GM18505 (cell line): ENCODE measurements at regions not wholly inside any gene's neighbourhood (a gene's known extent, or its start where the extent isn't known, plus 50 kb on each side); places are given as distances from the start of the nearest gene placed in this dataset.

Experiments used
- ATAC-seq: cut with Tn5 transposase; IDR thresholded peaks from one replicate; pipeline ENCODE4 v1.9.1; 2021; ENCODE audit not compliant: unreplicated experiment
- POLR2A ChIP-seq: IDR thresholded peaks from 4 replicates; pipeline ENCODE4 v1.6.1; 2011; ENCODE audit warnings: borderline replicate concordance; ENCODE audit not compliant: insufficient read depth, insufficient read length; ENCODE audit errors: extremely low read depth

- no peak for ATAC-seq
- TF ChIP-seq POLR2A, result no peak
Observed at GRCh38 chr14:99047441-99048031, 224.5 kb downstream of the BCL11B start.

GRCh38 chr14:99050309-99050708 is 221.7 kb downstream of the BCL11B start:
- no peak for ATAC-seq
- TF ChIP-seq POLR2A, result no peak

- ATAC-seq, result no peak
- no peak for TF ChIP-seq POLR2A
Observed at GRCh38 chr14:99052467-99052866, 219.5 kb downstream of the BCL11B start.

- no peak for ATAC-seq
- TF ChIP-seq POLR2A, result no peak
Observed at GRCh38 chr14:99055019-99055418, 217.0 kb downstream of the BCL11B start.

- ATAC-seq, result no peak
Observed at GRCh38 chr14:99055816-99056215, 216.2 kb downstream of the BCL11B start.

GRCh38 chr14:99057576-99058083 is 214.4 kb downstream of the BCL11B start:
- no peak for ATAC-seq
- TF ChIP-seq POLR2A, result no peak

More at GRCh38 chr14:99055816-99056215, 216.2 kb downstream of the BCL11B start:
- no peak for TF ChIP-seq POLR2A

GRCh38 chr14:99058542-99058941 is 213.5 kb downstream of the BCL11B start:
- ATAC-seq, result no peak
- TF ChIP-seq POLR2A, result no peak

GRCh38 chr14:99062216-99062615 is 209.8 kb downstream of the BCL11B start:
- TF ChIP-seq POLR2A, result no peak
- no peak for ATAC-seq

GRCh38 chr14:99062772-99063418 is 209.1 kb downstream of the BCL11B start:
- no peak for ATAC-seq
- no peak for TF ChIP-seq POLR2A

- no peak for TF ChIP-seq POLR2A
Observed at GRCh38 chr14:99063620-99064225, 208.3 kb downstream of the BCL11B start.

GRCh38 chr14:99064262-99064954 is 207.6 kb downstream of the BCL11B start:
- TF ChIP-seq POLR2A, result no peak
- ATAC-seq, result no peak

More at GRCh38 chr14:99063620-99064225, 208.3 kb downstream of the BCL11B start:
- ATAC-seq, result no peak

GRCh38 chr14:99065551-99065950 is 206.4 kb downstream of the BCL11B start:
- TF ChIP-seq POLR2A, result no peak
- ATAC-seq, result no peak

- TF ChIP-seq POLR2A, result no peak
- no peak for ATAC-seq
Observed at GRCh38 chr14:99066378-99066777, 205.6 kb downstream of the BCL11B start.

GRCh38 chr14:99067141-99067920 is 204.7 kb downstream of the BCL11B start:
- ATAC-seq, result no peak
- no peak for TF ChIP-seq POLR2A

GRCh38 chr14:99067927-99068326 is 204.1 kb downstream of the BCL11B start:
- no peak for TF ChIP-seq POLR2A
- ATAC-seq, result no peak
